Esophagus squamous epithelium (tissue), 4 donors: ENCODE measurements at regions not wholly inside any gene's neighbourhood (a gene's known extent, or its start where the extent isn't known, plus 50 kb on each side); places are given as distances from the start of the nearest gene placed in this dataset.

Experiments
- POLR2A ChIP-seq, 4 donors: fragments of 450-650 bp; IDR thresholded peaks; one replicate each; pipeline ENCODE4 v1.6.1; 2017; ENCODE audit warnings: antibody characterized with exemption in 4 of 4, mild to moderate bottlenecking in 4 of 4, moderate library complexity in 3 of 4
- TF ChIP-seq, protein P1 (sequence below), 6 experiments: fragments of 450-650 bp in 4 of 6; fragments of 200-600 bp in 2 of 6; sonication (generic) in 2 of 6; IDR thresholded peaks; one replicate each; pipeline ENCODE4 v1.5.1; 2016 to 2019; ENCODE audit warnings: antibody characterized with exemption in 6 of 6, mild to moderate bottlenecking in 4 of 6, moderate library complexity in 4 of 6

DNA sequence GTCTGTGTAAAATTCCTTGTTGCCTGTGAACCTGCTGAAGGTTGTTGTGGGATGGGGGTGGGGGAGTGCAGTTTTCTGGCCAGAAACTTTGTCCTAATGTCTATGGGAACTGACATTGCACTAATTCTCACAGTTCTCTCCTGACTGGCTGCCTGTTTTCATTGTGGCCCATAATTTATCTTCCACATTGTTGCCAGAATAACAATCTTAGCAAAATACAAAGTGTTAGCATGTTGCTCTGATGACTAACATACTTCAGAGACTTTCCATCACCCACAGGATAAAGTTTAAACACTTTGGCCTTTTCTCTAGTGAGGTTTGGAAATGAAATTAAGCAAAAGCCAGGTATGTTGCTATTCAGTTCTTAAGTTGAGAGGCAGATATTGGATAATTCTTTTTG, 81.4 kb upstream of the TBC1D5 start:
- TF ChIP-seq POLR2A (IDR thresholded peaks at IDR 0.05): no peak
- TF ChIP-seq, protein P1, sequence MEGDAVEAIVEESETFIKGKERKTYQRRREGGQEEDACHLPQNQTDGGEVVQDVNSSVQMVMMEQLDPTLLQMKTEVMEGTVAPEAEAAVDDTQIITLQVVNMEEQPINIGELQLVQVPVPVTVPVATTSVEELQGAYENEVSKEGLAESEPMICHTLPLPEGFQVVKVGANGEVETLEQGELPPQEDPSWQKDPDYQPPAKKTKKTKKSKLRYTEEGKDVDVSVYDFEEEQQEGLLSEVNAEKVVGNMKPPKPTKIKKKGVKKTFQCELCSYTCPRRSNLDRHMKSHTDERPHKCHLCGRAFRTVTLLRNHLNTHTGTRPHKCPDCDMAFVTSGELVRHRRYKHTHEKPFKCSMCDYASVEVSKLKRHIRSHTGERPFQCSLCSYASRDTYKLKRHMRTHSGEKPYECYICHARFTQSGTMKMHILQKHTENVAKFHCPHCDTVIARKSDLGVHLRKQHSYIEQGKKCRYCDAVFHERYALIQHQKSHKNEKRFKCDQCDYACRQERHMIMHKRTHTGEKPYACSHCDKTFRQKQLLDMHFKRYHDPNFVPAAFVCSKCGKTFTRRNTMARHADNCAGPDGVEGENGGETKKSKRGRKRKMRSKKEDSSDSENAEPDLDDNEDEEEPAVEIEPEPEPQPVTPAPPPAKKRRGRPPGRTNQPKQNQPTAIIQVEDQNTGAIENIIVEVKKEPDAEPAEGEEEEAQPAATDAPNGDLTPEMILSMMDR (IDR thresholded peaks at IDR 0.05): no peak
